A549 (cell line): ENCODE measurements at regions not wholly inside any gene's neighbourhood (a gene's known extent, or its start where the extent isn't known, plus 50 kb on each side); places are given as distances from the start of the nearest gene placed in this dataset.

Source experiments
- ATAC-seq, 2 experiments: fragments of 200-7000 bp in 1 of 2; fragments of >200 bp in 1 of 2; cut with Nextera tagmentation in 1 of 2; cut with Tn5 transposase in 1 of 2; 3 replicates each; pipeline versions ENCODE4 v1.8.0 to v1.9.1; 2018 to 2020; ENCODE audit warnings: mild to moderate bottlenecking in 1 of 2, moderate library complexity in 1 of 2
- CTCF ChIA-PET: fragments of 300-600 bp; sonication (Branson Sonifier 250); formaldehyde crosslinking; extraction: SDS; loops from one replicate; lab custom pipeline; 2021; ENCODE audit warnings: antibody characterized with exemption, inconsistent platforms; lab: Yijun Ruan, JAX
- POLR2A ChIA-PET: fragments of 350-600 bp; formaldehyde crosslinking; extraction: SDS; loops from one replicate; lab custom pipeline; 2021; ENCODE audit warnings: antibody characterized with exemption, inconsistent platforms; lab: Yijun Ruan, JAX
- DNase-seq, 2 experiments: peaks; one replicate each; pipeline versions ENCODE4 v3.0.0 to v3.0.0-alpha.2; 2011 to 2016; ENCODE audit warnings: low read depth in 1 of 2, low spot score in 1 of 2
- FAIRE-seq: peaks from 2 replicates; lab custom pipeline; 2011; peaks lifted over from hg19 to GRCh38; lab: Jason Lieb, UNC
- H3K27ac ChIP-seq, 2 experiments: fragments of >200 bp; sonication (Bioruptor Twin); formaldehyde crosslinking; 3 replicates each; pipeline ENCODE4 v1.5.1; 2016 to 2017
- H3K4me1 ChIP-seq: fragments of >200 bp; sonication (Bioruptor Twin); formaldehyde crosslinking; 3 replicates; pipeline ENCODE4 v1.6.1; 2016
- H3K4me2 ChIP-seq: fragments of >200 bp; sonication (Bioruptor Twin); formaldehyde crosslinking; 3 replicates; pipeline ENCODE4 v1.6.1; 2016
- H3K4me3 ChIP-seq: fragments of >200 bp; sonication (Bioruptor Twin); formaldehyde crosslinking; 3 replicates; pipeline ENCODE4 v1.5.1; 2016
- H3K9me3 ChIP-seq: fragments of >200 bp; sonication (Bioruptor Twin); formaldehyde crosslinking; 3 replicates; pipeline ENCODE4 v1.6.1; 2016
- BHLHE40 ChIP-seq: IDR thresholded peaks from 2 replicates; pipeline ENCODE4 v1.6.1; 2012; ENCODE audit warnings: low read depth, low read length, inconsistent platforms
- CBX8 ChIP-seq: fragments of 200-600 bp; sonication (generic); IDR thresholded peaks from 2 replicates; pipeline ENCODE4 v1.6.1; 2016
- CHD4 ChIP-seq: fragments of 200-600 bp; sonication (generic); IDR thresholded peaks from 2 replicates; pipeline ENCODE4 v1.6.1; 2016; ENCODE audit warnings: antibody characterized with exemption, mild to moderate bottlenecking, borderline replicate concordance
- EHF ChIP-seq: fragments of 250-450 bp; sonication (Bioruptor Pico); IDR thresholded peaks from 2 replicates; pipeline ENCODE4 v1.5.0; 2020; ENCODE audit warnings: mild to moderate bottlenecking
- EP300 ChIP-seq, 2 experiments: fragments of >200 bp; sonication (Bioruptor Twin); formaldehyde crosslinking; IDR thresholded peaks; 2 replicates in 1 of 2; 3 replicates in 1 of 2; pipeline ENCODE4 v1.6.1; 2016 to 2017
- ESRRA ChIP-seq: fragments of 150-350 bp; IDR thresholded peaks from 2 replicates; pipeline ENCODE4 v1.6.1; 2014; ENCODE audit warnings: mild to moderate bottlenecking, low read length, borderline replicate concordance
- FOSL2 ChIP-seq, 2 experiments: fragments of 450-650 bp in 1 of 2; fragments of >200 bp in 1 of 2; sonication (Bioruptor Twin) in 1 of 2; formaldehyde crosslinking; IDR thresholded peaks; 2 replicates each; pipeline versions ENCODE4 v1.5.0 to v1.6.1; 2016 to 2020; ENCODE audit warnings: mild to moderate bottlenecking in 1 of 2, moderate library complexity in 1 of 2
- FOXS1 ChIP-seq: fragments of 250-450 bp; sonication (Bioruptor Pico); IDR thresholded peaks from 2 replicates; pipeline ENCODE4 v1.5.0; 2020; ENCODE audit warnings: mild to moderate bottlenecking, moderate library complexity
- HOXA7 ChIP-seq: fragments of 250-450 bp; sonication (Bioruptor Pico); IDR thresholded peaks from 2 replicates; pipeline ENCODE4 v1.5.0; 2020; ENCODE audit warnings: mild to moderate bottlenecking, moderate library complexity
- HOXB5 ChIP-seq: fragments of 250-450 bp; sonication (Bioruptor Pico); IDR thresholded peaks from 2 replicates; pipeline ENCODE4 v1.5.0; 2020; ENCODE audit warnings: mild to moderate bottlenecking, moderate library complexity
- JUN ChIP-seq, 2 experiments: fragments of >200 bp; sonication (Bioruptor Twin); formaldehyde crosslinking; IDR thresholded peaks; 2 replicates in 1 of 2; 3 replicates in 1 of 2; pipeline ENCODE4 v1.6.1; 2016 to 2017
- KDM5A ChIP-seq: fragments of 200-600 bp; sonication (generic); IDR thresholded peaks from 2 replicates; pipeline ENCODE4 v1.6.1; 2016; ENCODE audit warnings: antibody characterized with exemption, mild to moderate bottlenecking
- MYC ChIP-seq: IDR thresholded peaks from 2 replicates; pipeline ENCODE4 v1.6.1; 2012; ENCODE audit warnings: mild to moderate bottlenecking, inconsistent platforms, low read length, improper control_type of control experiment, borderline replicate concordance
- NPAS2 ChIP-seq: fragments of 250-450 bp; sonication (Bioruptor Pico); IDR thresholded peaks from 2 replicates; pipeline ENCODE4 v1.8.0; 2022; ENCODE audit warnings: mild to moderate bottlenecking, moderate library complexity, borderline replicate concordance
- PHF8 ChIP-seq: fragments of 200-600 bp; sonication (generic); IDR thresholded peaks from 2 replicates; pipeline ENCODE4 v1.6.1; 2016; ENCODE audit warnings: low read depth, mild to moderate bottlenecking, antibody characterized with exemption, moderate library complexity, borderline replicate concordance
- RAD21 ChIP-seq, 2 experiments: fragments of >200 bp in 1 of 2; sonication (Bioruptor Twin) in 1 of 2; formaldehyde crosslinking in 1 of 2; IDR thresholded peaks in 1 of 2; conservative IDR thresholded peaks in 1 of 2; 2 replicates in 1 of 2; 3 replicates in 1 of 2; pipeline ENCODE4 v1.6.1; 2012 to 2018; ENCODE audit warnings: inconsistent platforms in 1 of 2
- RFX5 ChIP-seq: fragments of 450-650 bp; IDR thresholded peaks from 2 replicates; pipeline ENCODE4 v1.7.1; 2014; ENCODE audit warnings: antibody characterized with exemption, mild to moderate bottlenecking, moderate library complexity
- SMC3 ChIP-seq: fragments of >200 bp; sonication (Bioruptor Twin); formaldehyde crosslinking; IDR thresholded peaks from 3 replicates; pipeline ENCODE4 v1.6.1; 2018; ENCODE audit warnings: inconsistent platforms
- TP53 ChIP-seq: fragments of 250-450 bp; sonication (Bioruptor Pico); IDR thresholded peaks from 2 replicates; pipeline ENCODE4 v1.5.0; 2021; ENCODE audit warnings: mild to moderate bottlenecking, moderate library complexity
- ZSCAN20 ChIP-seq: fragments of 250-450 bp; sonication (Bioruptor Pico); IDR thresholded peaks from 2 replicates; pipeline ENCODE4 v1.8.0; 2022; ENCODE audit warnings: mild to moderate bottlenecking, moderate library complexity
- WGBS: methylation state at CpG from one replicate; pipeline ENCODE4 v1.1.6; 2017; ENCODE audit errors: missing lambda C conversion rate; 5-methylcytosine and 5-hydroxymethylcytosine counted together
- TF ChIP-seq, protein P1 (sequence below): fragments of >200 bp; sonication (Bioruptor Twin); formaldehyde crosslinking; IDR thresholded peaks from 2 replicates; pipeline ENCODE4 v1.6.1; 2016
- TF ChIP-seq, protein P2 (sequence below): fragments of 150-350 bp; IDR thresholded peaks from 2 replicates; pipeline ENCODE4 v1.6.1; 2014; ENCODE audit warnings: low read depth, mild to moderate bottlenecking, low read length
- TF ChIP-seq, protein P3 (sequence below): IDR thresholded peaks from 2 replicates; pipeline ENCODE4 v1.6.1; 2012
- TF ChIP-seq, protein P4 (sequence below): IDR thresholded peaks from 2 replicates; pipeline ENCODE4 v1.6.1; 2012; ENCODE audit warnings: low read depth, borderline replicate concordance
- TF ChIP-seq, protein P5 (sequence below): IDR thresholded peaks from 2 replicates; pipeline ENCODE4 v1.6.1; 2012

DNA sequence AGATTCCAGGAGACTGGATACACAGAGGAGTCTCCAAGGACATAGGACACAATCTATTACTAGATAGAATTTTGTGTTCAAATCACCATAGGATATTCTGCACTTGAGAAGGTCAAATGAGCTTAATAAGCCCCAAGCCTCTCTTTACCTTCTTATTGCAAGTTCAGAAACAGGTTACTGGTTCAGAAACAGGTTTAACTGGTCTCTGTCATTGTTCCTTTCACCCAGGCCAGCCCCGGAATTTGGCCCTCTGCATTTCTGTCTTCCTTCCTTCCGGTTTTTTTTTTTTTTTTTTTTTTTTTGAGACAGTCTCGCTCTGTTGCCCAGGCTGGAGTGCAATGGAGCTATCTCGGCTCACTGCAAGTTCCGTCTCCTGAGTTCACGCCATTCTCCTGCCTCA, 700.2 kb downstream of the EPHA4 start:
- TF ChIP-seq RFX5 (no peak), BHLHE40 (no peak), HOXA7 (CRISPR knock-in tag) (no peak), EHF (CRISPR knock-in tag) (no peak), PHF8 (no peak), KDM5A (no peak), FOXS1 (CRISPR knock-in tag) (no peak), JUN (IDR thresholded peaks at IDR 0.05) (no peak), CHD4 (no peak), EP300 (IDR thresholded peaks at IDR 0.05) (no peak), ZSCAN20 (CRISPR knock-in tag) (no peak), ESRRA (no peak), TP53 (CRISPR knock-in tag) (no peak), HOXB5 (CRISPR knock-in tag) (no peak)
- TF ChIP-seq, protein P1, sequence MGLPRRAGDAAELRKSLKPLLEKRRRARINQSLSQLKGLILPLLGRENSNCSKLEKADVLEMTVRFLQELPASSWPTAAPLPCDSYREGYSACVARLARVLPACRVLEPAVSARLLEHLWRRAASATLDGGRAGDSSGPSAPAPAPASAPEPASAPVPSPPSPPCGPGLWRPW, result no peak
- TF ChIP-seq, all 56 proteins: peak for 0
- WGBS, result 21% methylated on average over 5 of the region's 6 CpGs
- ChIA-PET POLR2A (no interaction called here), CTCF (no interaction called here)
- no peak for FAIRE-seq
- Histone ChIP-seq H3K4me2 (no peak overlapping the region), H3K9me3 (no peaks in the 10 kb centered on the region; the same call in 2 of the 3 replicates), H3K4me1 (no peaks in the 10 kb centered on the region), H3K4me3 (no peak overlapping the region), H3K27ac (no peak overlapping the region)
- ATAC-seq, result no peak
- no peak for DNase-seq

DNA sequence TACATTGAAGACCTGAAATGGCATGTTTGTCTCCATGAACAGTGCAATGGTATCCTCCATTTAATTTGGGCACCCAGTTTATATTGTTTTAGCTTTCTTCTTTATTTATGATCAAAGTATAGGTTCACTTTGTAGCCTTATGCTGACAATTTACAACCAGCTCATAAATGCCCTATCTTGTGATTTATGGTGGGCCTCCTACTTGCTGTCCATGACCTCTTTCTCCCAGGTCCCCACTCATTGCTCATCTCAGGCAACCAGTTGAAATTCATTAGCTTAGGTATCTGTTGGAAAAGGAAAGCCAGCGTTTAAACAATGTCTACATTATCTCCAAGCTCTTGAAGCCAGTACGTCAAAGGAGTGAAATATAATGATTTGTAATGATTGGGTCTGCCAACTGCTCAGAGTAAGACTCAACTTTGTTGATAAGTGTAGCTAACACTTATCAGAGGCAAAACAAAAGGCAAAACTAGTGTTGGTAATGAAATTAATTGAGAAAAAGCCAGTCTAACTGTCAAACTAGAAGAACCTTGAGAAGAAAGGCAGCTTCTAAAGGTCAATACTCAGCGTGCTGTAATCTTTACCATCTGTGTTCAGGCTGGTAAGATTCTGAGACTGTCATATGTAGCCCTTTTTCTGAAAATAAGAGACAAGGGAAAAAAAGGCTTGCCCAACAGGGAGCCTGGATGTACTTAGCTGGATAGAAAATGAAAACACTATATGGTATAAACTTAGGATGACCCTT, 695.9 kb downstream of the EPHA4 start:
- 34% methylated on average over 3 of the region's 3 CpGs for WGBS
- FAIRE-seq (no peak), DNase-seq (no peak), ATAC-seq (no peak)
- ChIA-PET POLR2A (no interaction called here), CTCF (no interaction called here)
- Histone ChIP-seq H3K4me3 (no peak overlapping the region), H3K27ac (no peak overlapping the region), H3K4me1 (no peaks in the 10 kb centered on the region), H3K4me2 (no peak overlapping the region), H3K9me3 (no peaks in the 10 kb centered on the region)
- TF ChIP-seq FOSL2 (IDR thresholded peaks at IDR 0.05) (no peak), FOSL2 (CRISPR knock-in tag; IDR thresholded peaks at IDR 0.05) (no peak), MYC (no peak), SMC3 (no peak), KDM5A (no peak), NPAS2 (no peak), CBX8 (no peak), RAD21 (conservative IDR thresholded peaks at IDR 0.05 in 1 of 2, IDR thresholded peaks at IDR 0.05 in 1 of 2) (no peak)
- TF ChIP-seq, protein P2, sequence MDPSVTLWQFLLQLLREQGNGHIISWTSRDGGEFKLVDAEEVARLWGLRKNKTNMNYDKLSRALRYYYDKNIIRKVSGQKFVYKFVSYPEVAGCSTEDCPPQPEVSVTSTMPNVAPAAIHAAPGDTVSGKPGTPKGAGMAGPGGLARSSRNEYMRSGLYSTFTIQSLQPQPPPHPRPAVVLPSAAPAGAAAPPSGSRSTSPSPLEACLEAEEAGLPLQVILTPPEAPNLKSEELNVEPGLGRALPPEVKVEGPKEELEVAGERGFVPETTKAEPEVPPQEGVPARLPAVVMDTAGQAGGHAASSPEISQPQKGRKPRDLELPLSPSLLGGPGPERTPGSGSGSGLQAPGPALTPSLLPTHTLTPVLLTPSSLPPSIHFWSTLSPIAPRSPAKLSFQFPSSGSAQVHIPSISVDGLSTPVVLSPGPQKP, result no peak
- TF ChIP-seq, protein P3, sequence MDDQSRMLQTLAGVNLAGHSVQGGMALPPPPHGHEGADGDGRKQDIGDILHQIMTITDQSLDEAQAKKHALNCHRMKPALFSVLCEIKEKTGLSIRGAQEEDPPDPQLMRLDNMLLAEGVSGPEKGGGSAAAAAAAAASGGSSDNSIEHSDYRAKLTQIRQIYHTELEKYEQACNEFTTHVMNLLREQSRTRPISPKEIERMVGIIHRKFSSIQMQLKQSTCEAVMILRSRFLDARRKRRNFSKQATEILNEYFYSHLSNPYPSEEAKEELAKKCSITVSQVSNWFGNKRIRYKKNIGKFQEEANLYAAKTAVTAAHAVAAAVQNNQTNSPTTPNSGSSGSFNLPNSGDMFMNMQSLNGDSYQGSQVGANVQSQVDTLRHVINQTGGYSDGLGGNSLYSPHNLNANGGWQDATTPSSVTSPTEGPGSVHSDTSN, result no peak
- TF ChIP-seq, protein P4, sequence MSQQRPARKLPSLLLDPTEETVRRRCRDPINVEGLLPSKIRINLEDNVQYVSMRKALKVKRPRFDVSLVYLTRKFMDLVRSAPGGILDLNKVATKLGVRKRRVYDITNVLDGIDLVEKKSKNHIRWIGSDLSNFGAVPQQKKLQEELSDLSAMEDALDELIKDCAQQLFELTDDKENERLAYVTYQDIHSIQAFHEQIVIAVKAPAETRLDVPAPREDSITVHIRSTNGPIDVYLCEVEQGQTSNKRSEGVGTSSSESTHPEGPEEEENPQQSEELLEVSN, result no peak
- TF ChIP-seq, protein P5, sequence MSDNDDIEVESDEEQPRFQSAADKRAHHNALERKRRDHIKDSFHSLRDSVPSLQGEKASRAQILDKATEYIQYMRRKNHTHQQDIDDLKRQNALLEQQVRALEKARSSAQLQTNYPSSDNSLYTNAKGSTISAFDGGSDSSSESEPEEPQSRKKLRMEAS, result no peak
